ENCODE measurements at regions not wholly inside any gene's neighbourhood (a gene's known extent, or its start where the extent isn't known, plus 50 kb on each side); places are given as distances from the start of the nearest gene placed in this dataset.
"Not testable (repeated sequence)": the region's sequence is repeated elsewhere in the genome, so short reads cannot be mapped to it uniquely, and the experiment has no call there.

- DNase-seq (ENCODE audit: low spot score): no peak
Observed at GRCh38 chr5:56763711-56764466, 51.5 kb upstream of the MAP3K1 start.

GRCh38 chr5:56763182-56763581 lies 52.2 kb upstream of the MAP3K1 start:
- no peak for DNase-seq (ENCODE audit: low spot score)

- DNase-seq (ENCODE audit: low spot score): no peak
Observed at GRCh38 chr5:56761151-56761885, 54.0 kb upstream of the MAP3K1 start.

- no peak for DNase-seq (ENCODE audit: low spot score)
Observed at GRCh38 chr5:56760723-56761122, 54.6 kb upstream of the MAP3K1 start.

- DNase-seq (ENCODE audit: low spot score): no peak
Observed at GRCh38 chr5:56759521-56760216, 55.7 kb upstream of the MAP3K1 start.

- no peak for DNase-seq (ENCODE audit: low spot score)
Observed at GRCh38 chr5:56757077-56757476, 58.3 kb upstream of the MAP3K1 start.

GRCh38 chr5:56755036-56755555 lies 60.3 kb upstream of the MAP3K1 start:
- DNase-seq (ENCODE audit: low spot score): no peak

GRCh38 chr5:56753588-56753987 lies 61.8 kb upstream of the MAP3K1 start:
- not testable (repeated sequence) for DNase-seq (ENCODE audit: low spot score)

- DNase-seq (ENCODE audit: low spot score): no peak
Observed at GRCh38 chr5:56751572-56752313, 63.6 kb upstream of the MAP3K1 start.

GRCh38 chr5:56749842-56750241 lies 65.5 kb upstream of the MAP3K1 start:
- DNase-seq (ENCODE audit: low spot score): no peak

- DNase-seq (ENCODE audit: low spot score): no peak
Observed at GRCh38 chr5:56746553-56747339, 68.6 kb upstream of the MAP3K1 start.

GRCh38 chr5:56745864-56746263 lies 69.5 kb upstream of the MAP3K1 start:
- no peak for DNase-seq (ENCODE audit: low spot score)

GRCh38 chr5:56740868-56741267 lies 74.5 kb upstream of the MAP3K1 start:
- no peak for DNase-seq (ENCODE audit: low spot score)

- DNase-seq (ENCODE audit: low spot score): no peak
Observed at GRCh38 chr5:56739990-56740389, 75.4 kb upstream of the MAP3K1 start.

- no peak for DNase-seq (ENCODE audit: low spot score)
Observed at GRCh38 chr5:56737951-56738606, 77.3 kb upstream of the MAP3K1 start.

GRCh38 chr5:56737002-56737621 lies 78.2 kb upstream of the MAP3K1 start:
- DNase-seq (ENCODE audit: low spot score): peak; percentile 40

GRCh38 chr5:56735849-56736641 lies 79.3 kb upstream of the MAP3K1 start:
- no peak for DNase-seq (ENCODE audit: low spot score)

GRCh38 chr5:56734091-56734694 lies 81.2 kb upstream of the MAP3K1 start:
- no peak for DNase-seq (ENCODE audit: low spot score)

GRCh38 chr5:56733580-56733979 lies 81.8 kb upstream of the MAP3K1 start:
- no peak for DNase-seq (ENCODE audit: low spot score)

Measured in kidney capillary endothelial cell (primary cell).